ENCODE measurements at regions not wholly inside any gene's neighbourhood (a gene's known extent, or its start where the extent isn't known, plus 50 kb on each side); places are given as distances from the start of the nearest gene placed in this dataset.

- Histone ChIP-seq H3K79me1 (ENCODE audit: low read depth, low read length) (no peaks in the 10 kb centered on the region), H2BK12ac (ENCODE audit: low read depth, low read length) (no peak overlapping the region), H3K4me3 (ENCODE audit: extremely low read depth in 1 of 4, insufficient read depth in 2 of 4, low read depth in 3 of 4, low read length in 4 of 4) (no peak overlapping the region), H3K18ac (ENCODE audit: extremely low read depth, low read length) (no peak overlapping the region), H4K8ac (ENCODE audit: extremely low read depth, insufficient read depth, low read length) (no peak overlapping the region), H3K27me3 (replicated peaks in 1 of 4; ENCODE audit: control insufficient read depth in 3 of 4, extremely low read depth in 1 of 4, insufficient read depth in 3 of 4, low read length in 3 of 4) (no peaks in the 10 kb centered on the region), H2BK20ac (ENCODE audit: low read length) (no peak overlapping the region), H3K4me1 (replicated peaks in 1 of 4; ENCODE audit: control insufficient read depth in 3 of 4, insufficient read depth in 4 of 4, low read length in 3 of 4) (no peaks in the 10 kb centered on the region), H2BK15ac (ENCODE audit: low read length) (no peak overlapping the region), H2BK120ac (replicated peaks; ENCODE audit: low read depth, low read length) (no peak overlapping the region), H3K14ac (ENCODE audit: insufficient read length) (no peak overlapping the region), H3K9ac (replicated peaks in 1 of 4; ENCODE audit: extremely low read depth in 1 of 4, low read depth in 3 of 4, low read length in 3 of 4) (no peak overlapping the region), H3K36me3 (ENCODE audit: control insufficient read depth in 2 of 4, insufficient read depth in 4 of 4, low read length in 3 of 4) (no peaks in the 10 kb centered on the region), H3K79me2 (ENCODE audit: control insufficient read depth in 1 of 2, insufficient read depth in 2 of 2, low read length in 2 of 2) (no peaks in the 10 kb centered on the region), H3K23ac (ENCODE audit: insufficient read length) (no peak overlapping the region), H4K20me1 (replicated peaks in 1 of 2; ENCODE audit: control insufficient read depth in 1 of 2, insufficient read depth in 2 of 2, low read length in 2 of 2) (no peaks in the 10 kb centered on the region), H4K5ac (ENCODE audit: insufficient read length, low read depth, low read length) (no peak overlapping the region), H3K56ac (replicated peaks; ENCODE audit: insufficient read length, low read depth, low read length) (no peak overlapping the region), H3K23me2 (ENCODE audit: low read depth, low read length) (no peaks in the 10 kb centered on the region), H2BK5ac (ENCODE audit: low read depth, low read length) (no peak overlapping the region), H2AK5ac (ENCODE audit: low read depth, low read length) (no peak overlapping the region), H3K4ac (replicated peaks; ENCODE audit: insufficient read length, low read depth, low read length) (no peak overlapping the region), H3K4me2 (ENCODE audit: insufficient read depth in 1 of 2, low read depth in 2 of 2, low read length in 2 of 2) (no peak overlapping the region), H3K27ac (ENCODE audit: low read depth, low read length) (no peak overlapping the region), H2AFZ (ENCODE audit: low read length) (no peak overlapping the region), H3K9me3 (ENCODE audit: insufficient read depth in 2 of 2, low read depth in 1 of 2, low read length in 1 of 2) (no peaks in the 10 kb centered on the region), H4K91ac (replicated peaks; ENCODE audit: insufficient read length, low read length) (no peak overlapping the region)
- WGBS, 2 experiments (ENCODE audit: extremely low coverage in 1 of 2, insufficient coverage in 1 of 2, insufficient read length in 1 of 2, insufficient replicate concordance in 2 of 2, low coverage in 1 of 2, low lambda C conversion rate in 2 of 2, missing lambda C conversion rate in 1 of 2): 85% methylated on average over 3 of the region's 3 CpGs; no CpG with 5 or more reads in 1 of the 2 experiments
- no peak for DNase-seq (ENCODE audit: low read depth in 1 of 2, low spot score in 2 of 2)
- ChIA-PET CTCF (ENCODE audit: partially characterized antibody) (interaction anchor here (1.4 kb wide), 1 partner anchor 86 kb away, joined by 3 read pairs; no protein-coding TSS in a partner anchor), POLR2A (ENCODE audit: partially characterized antibody) (no interaction called here)
- FAIRE-seq: no peak
- no peak for TF ChIP-seq SAP30 (IDR thresholded peaks at IDR 0.05; ENCODE audit: insufficient read depth, insufficient replicate concordance, low read length)
- TF ChIP-seq GTF2F1 (IDR thresholded peaks at IDR 0.05; ENCODE audit: borderline replicate concordance, low read depth, low read length): no peak
- TF ChIP-seq POU5F1 (IDR thresholded peaks at IDR 0.05; ENCODE audit: low read depth, low read length): no peak
- no peak for TF ChIP-seq YY1 (IDR thresholded peaks at IDR 0.05; ENCODE audit: low read depth, low read length)
- no peak for TF ChIP-seq HDAC6 (IDR thresholded peaks at IDR 0.05; ENCODE audit: low read depth, low read length)
- TF ChIP-seq FOSL1 (IDR thresholded peaks at IDR 0.05; ENCODE audit: insufficient read depth, low read depth, low read length): no peak
- TF ChIP-seq TAF7 (optimal IDR thresholded peaks at IDR 0.05; ENCODE audit: borderline replicate concordance, low read depth, low read length): no peak
- TF ChIP-seq SIN3A (conservative IDR thresholded peaks at IDR 0.05 in 1 of 2, IDR thresholded peaks at IDR 0.05 in 1 of 2; ENCODE audit: low read depth in 1 of 2, low read length in 2 of 2): no peak
- no peak for TF ChIP-seq TCF12 (IDR thresholded peaks at IDR 0.05; ENCODE audit: low read depth, low read length)
- TF ChIP-seq TEAD4 (IDR thresholded peaks at IDR 0.05; ENCODE audit: low read depth, low read length): no peak
- no peak for TF ChIP-seq POLR2AphosphoS5 (IDR thresholded peaks at IDR 0.05; ENCODE audit: low read depth, low read length)
- TF ChIP-seq EZH2 (IDR thresholded peaks at IDR 0.05; ENCODE audit: low read depth, low read length, severe bottlenecking): no peak
- no peak for TF ChIP-seq CREB1 (IDR thresholded peaks at IDR 0.05)
- TF ChIP-seq TBP (IDR thresholded peaks at IDR 0.05; ENCODE audit: low read depth, low read length): no peak
Observed at GRCh38 chr9:99401680-99402504, 179.8 kb downstream of the SEC61B start.
